Activated T-helper 17 cell treated with anti-CD3 and anti-CD28 coated beads, Interleukin-2, amount 50 U/mL, for 72 hours (primary cell): ENCODE measurements at regions not wholly inside any gene's neighbourhood (a gene's known extent, or its start where the extent isn't known, plus 50 kb on each side); places are given as distances from the start of the nearest gene placed in this dataset.

Experiments used
- ATAC-seq: fragments of 150-1000 bp; cut with Tn5 transposase; replicated peaks from 2 replicates; pipeline ENCODE4 v1.10.0; 2021; ENCODE audit warnings: mild to moderate bottlenecking, moderate library complexity
- H3K27ac Mint-ChIP-seq: one replicate; pipeline ENCODE4 v1.8.0; 2022; ENCODE audit warnings: mixed read lengths
- H3K27me3 Mint-ChIP-seq: one replicate; pipeline ENCODE4 v1.8.0; 2022; ENCODE audit warnings: mixed read lengths
- H3K36me3 Mint-ChIP-seq: one replicate; pipeline ENCODE4 v1.8.0; 2022; ENCODE audit warnings: low read depth, mild to moderate bottlenecking, mixed read lengths
- H3K4me1 Mint-ChIP-seq: one replicate; pipeline ENCODE4 v1.8.0; 2022; ENCODE audit warnings: mixed read lengths
- H3K4me3 Mint-ChIP-seq: one replicate; pipeline ENCODE4 v1.8.0; 2022; ENCODE audit warnings: mild to moderate bottlenecking, mixed read lengths
- H3K9me3 Mint-ChIP-seq: one replicate; pipeline ENCODE4 v1.8.0; 2022; ENCODE audit warnings: mixed read lengths

DNA sequence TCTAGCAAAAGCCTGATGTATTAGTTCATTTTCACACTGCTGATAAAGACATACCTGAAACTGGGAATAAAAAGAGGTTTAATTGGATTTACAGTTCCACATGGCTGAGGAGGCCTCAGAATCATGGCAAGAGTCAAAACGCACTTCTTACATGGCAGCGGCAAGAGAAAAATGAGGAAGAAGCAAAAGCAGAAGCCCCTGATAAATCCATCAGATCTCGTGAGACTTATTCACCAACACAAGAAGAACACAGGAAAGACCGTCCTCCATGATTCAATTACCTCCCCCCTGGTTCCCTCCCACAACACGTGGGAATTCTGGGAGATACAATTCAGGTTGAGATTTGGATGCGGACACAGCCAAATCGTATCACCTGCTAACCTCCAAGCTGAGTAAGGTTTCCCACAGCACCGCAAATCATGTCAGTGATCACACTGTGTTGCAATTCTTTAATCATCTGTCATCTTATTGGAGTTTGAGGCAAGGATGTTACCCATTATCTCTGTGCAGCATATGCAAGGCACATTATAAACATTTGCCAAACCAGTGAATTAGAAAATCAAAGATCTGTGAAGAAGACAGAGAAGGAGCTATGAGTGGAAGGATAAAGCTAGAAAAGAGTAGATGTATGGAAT, 128.5 kb downstream of the ZNF281 start:
- ATAC-seq, result no peak
- H3K36me3 Mint-ChIP-seq, result no peaks in the 10 kb centered on the region
- peaks cover 5% of the 10 kb centered on the region for H3K4me1 Mint-ChIP-seq
- peaks cover 6% of the 10 kb centered on the region for H3K27me3 Mint-ChIP-seq
- no peaks in the 10 kb centered on the region for H3K9me3 Mint-ChIP-seq
- H3K27ac Mint-ChIP-seq, result no peak overlapping the region
- no peak overlapping the region for H3K4me3 Mint-ChIP-seq

DNA sequence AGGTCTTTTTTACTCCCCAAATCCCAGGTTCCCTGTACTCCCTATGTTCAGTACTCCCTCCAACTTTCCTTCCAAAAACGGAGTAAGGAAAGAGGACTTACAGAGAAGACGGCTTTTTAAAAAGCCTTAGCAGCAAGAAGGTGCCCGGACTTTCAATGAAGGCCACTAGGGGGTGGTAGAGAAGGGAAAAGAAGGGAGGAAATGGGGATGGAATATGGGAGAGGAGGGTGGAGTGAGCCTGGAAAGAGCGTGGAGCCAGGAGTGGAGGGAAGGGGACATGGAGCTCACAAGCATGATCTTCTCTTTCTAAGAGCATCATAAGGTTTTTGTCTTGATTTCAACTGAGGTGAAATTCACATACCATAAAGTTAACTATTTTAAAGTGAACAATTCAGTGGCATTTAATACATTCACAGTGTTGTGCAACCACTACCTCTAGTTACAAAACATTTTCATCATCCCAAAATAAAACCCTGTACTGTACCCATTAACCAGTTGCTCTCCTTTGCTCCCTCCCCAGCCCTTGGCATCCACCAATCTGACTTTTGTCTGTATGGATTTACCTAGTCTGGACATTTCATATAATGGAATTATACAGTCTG, 129.9 kb downstream of the ZNF281 start:
- Mint-ChIP-seq H3K9me3 (no peaks in the 10 kb centered on the region), H3K4me3 (no peak overlapping the region), H3K27me3 (peaks cover 9% of the 10 kb centered on the region), H3K4me1 (no peaks in the 10 kb centered on the region), H3K27ac (no peak overlapping the region), H3K36me3 (no peaks in the 10 kb centered on the region)
- no peak for ATAC-seq

DNA sequence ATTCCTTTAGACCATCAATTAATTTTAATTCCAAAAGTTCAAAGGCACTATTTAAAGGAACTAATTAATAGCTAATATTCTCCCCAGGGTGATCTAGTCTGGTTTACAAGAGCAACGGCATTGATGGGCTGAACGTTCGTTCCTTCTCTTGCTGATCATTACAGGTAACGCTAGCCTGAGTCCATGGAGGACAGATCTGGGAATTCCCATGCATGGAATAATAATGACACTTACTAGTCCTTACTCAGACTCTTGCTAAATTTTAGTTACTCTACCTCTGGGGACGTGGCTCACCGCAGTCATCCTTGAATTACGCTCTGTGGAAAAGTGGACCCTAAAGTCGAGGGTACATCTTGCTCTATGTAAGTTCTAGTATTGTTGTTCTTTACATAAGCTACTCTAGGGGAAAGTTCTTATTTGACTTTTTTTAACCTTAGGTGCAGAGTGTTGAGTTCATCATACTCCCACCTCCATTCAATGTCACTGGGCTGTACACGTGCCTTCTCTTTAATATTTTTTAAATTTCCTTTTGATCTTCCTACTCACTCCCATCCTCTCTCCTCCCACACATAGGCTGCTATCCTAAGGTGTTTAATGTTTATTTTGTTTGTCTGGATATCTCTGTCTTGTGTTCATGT, 133.9 kb downstream of the ZNF281 start:
- peaks cover 9% of the 10 kb centered on the region for H3K27me3 Mint-ChIP-seq
- no peaks in the 10 kb centered on the region for H3K4me1 Mint-ChIP-seq
- no peaks in the 10 kb centered on the region for H3K9me3 Mint-ChIP-seq
- H3K36me3 Mint-ChIP-seq, result no peaks in the 10 kb centered on the region
- no peak for ATAC-seq
- H3K27ac Mint-ChIP-seq, result no peak overlapping the region
- H3K4me3 Mint-ChIP-seq, result no peak overlapping the region

DNA sequence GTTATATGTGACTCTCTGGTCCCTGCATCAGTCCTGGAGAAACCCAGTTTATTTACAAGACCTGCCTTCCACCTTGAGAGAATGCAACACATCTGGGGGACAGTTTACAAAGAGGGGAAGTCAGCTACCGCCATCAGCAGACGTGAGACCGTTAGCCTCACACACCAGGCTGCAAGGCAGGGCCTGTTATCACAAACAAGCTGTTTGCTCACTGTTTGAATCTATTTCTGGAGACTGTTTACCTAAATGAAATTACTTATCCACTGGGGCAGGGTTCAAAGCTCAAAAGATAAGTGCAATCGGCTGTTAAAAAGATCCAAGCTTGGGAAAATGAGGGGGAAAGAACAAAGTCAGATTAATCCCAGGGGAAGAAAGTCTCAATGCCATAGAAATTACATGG, 134.4 kb downstream of the ZNF281 start:
- Mint-ChIP-seq H3K4me3 (no peak overlapping the region), H3K27me3 (peaks cover 9% of the 10 kb centered on the region), H3K4me1 (no peaks in the 10 kb centered on the region), H3K9me3 (no peaks in the 10 kb centered on the region), H3K27ac (no peak overlapping the region), H3K36me3 (no peaks in the 10 kb centered on the region)
- no peak for ATAC-seq

- H3K27me3 Mint-ChIP-seq, result peaks cover 3% of the 10 kb centered on the region
- no peaks in the 10 kb centered on the region for H3K4me1 Mint-ChIP-seq
- no peak for ATAC-seq
- no peaks in the 10 kb centered on the region for H3K9me3 Mint-ChIP-seq
- H3K4me3 Mint-ChIP-seq, result no peak overlapping the region
- H3K27ac Mint-ChIP-seq, result no peak overlapping the region
- no peaks in the 10 kb centered on the region for H3K36me3 Mint-ChIP-seq
Measured at GRCh38 chr1:200274116-200274515, 135.7 kb downstream of the ZNF281 start.

DNA sequence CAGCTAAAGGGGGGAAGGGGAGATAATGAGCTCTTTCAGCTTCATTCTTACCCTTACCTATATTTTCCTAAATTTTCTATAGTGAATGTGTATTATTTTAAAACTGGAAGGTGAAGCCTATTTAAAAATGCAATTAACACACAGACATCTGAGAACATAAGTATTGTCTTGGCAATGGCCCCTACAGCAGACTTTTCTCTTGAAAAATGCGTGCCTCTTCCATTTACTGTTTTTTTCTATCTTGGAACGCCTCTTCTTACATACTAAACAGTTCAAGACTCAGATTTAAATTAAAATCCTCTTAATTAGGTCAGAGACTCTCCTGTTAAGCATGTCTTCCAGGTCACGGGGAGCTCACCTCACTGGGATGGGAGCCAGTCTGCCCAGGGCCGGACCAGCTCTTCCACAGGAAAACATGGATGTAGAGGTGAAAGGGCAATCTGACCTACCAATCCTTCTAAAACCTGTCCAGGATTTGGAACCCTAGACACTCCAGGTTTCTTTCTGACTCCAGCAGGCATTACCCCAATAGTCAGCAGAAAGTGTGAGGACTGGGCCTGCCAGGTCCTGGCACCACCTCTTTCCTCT, 137.3 kb downstream of the ZNF281 start:
- no peak overlapping the region for H3K4me3 Mint-ChIP-seq
- no peak overlapping the region for H3K27ac Mint-ChIP-seq
- no peaks in the 10 kb centered on the region for H3K4me1 Mint-ChIP-seq
- H3K36me3 Mint-ChIP-seq, result no peaks in the 10 kb centered on the region
- ATAC-seq, result no peak
- peaks cover 3% of the 10 kb centered on the region for H3K27me3 Mint-ChIP-seq
- H3K9me3 Mint-ChIP-seq, result no peaks in the 10 kb centered on the region

DNA sequence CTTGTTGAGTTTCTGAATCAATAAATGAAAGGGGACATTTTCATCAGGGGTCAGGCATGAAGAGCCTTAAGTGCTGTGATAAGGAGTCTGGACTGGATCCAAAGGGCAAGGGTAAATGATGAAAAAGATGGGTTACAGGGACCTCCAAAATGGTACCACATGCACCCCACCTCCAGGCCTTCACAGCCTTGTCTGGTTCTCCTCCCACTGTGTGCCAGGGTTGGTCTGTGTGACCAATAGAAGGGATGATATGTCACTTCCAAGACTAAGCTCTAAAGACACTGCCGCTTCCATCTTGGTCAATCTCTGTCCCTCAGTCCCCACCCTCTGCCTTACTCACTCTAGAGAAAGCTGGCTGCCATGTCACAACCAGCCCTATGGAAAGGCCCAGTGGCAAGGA, 140.6 kb downstream of the ZNF281 start:
- no peaks in the 10 kb centered on the region for H3K27me3 Mint-ChIP-seq
- no peaks in the 10 kb centered on the region for H3K36me3 Mint-ChIP-seq
- H3K4me1 Mint-ChIP-seq, result no peaks in the 10 kb centered on the region
- H3K4me3 Mint-ChIP-seq, result no peak overlapping the region
- no peak for ATAC-seq
- H3K27ac Mint-ChIP-seq, result no peak overlapping the region
- no peaks in the 10 kb centered on the region for H3K9me3 Mint-ChIP-seq

- Mint-ChIP-seq H3K4me1 (no peaks in the 10 kb centered on the region), H3K4me3 (no peak overlapping the region), H3K36me3 (no peaks in the 10 kb centered on the region), H3K27me3 (peaks cover 6% of the 10 kb centered on the region), H3K9me3 (no peaks in the 10 kb centered on the region), H3K27ac (no peak overlapping the region)
- ATAC-seq, result no peak
Measured at GRCh38 chr1:200267937-200268336, 141.9 kb downstream of the ZNF281 start.

DNA sequence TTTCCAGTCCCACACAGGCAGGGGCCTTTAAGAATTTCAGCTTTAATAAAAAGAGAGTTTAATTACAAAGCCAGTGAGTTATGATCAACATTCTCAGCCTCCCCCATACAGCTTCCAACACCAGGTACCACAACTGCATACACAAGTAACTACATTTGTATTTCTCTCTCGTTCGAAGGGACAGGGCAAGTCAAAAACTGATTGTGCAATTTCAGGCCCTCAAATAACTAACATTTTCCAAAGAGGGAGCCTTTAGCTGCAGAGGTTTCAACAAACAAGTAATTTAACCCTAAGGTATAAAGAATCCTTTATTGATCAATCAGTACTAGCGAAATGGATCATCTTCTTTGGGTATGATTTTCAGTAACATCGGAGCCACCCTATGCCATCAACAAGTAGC, 142.4 kb downstream of the ZNF281 start:
- H3K27ac Mint-ChIP-seq, result no peak overlapping the region
- no peaks in the 10 kb centered on the region for H3K36me3 Mint-ChIP-seq
- no peak for ATAC-seq
- no peak overlapping the region for H3K4me3 Mint-ChIP-seq
- H3K9me3 Mint-ChIP-seq, result no peaks in the 10 kb centered on the region
- H3K27me3 Mint-ChIP-seq, result peaks cover 6% of the 10 kb centered on the region
- H3K4me1 Mint-ChIP-seq, result no peaks in the 10 kb centered on the region

DNA sequence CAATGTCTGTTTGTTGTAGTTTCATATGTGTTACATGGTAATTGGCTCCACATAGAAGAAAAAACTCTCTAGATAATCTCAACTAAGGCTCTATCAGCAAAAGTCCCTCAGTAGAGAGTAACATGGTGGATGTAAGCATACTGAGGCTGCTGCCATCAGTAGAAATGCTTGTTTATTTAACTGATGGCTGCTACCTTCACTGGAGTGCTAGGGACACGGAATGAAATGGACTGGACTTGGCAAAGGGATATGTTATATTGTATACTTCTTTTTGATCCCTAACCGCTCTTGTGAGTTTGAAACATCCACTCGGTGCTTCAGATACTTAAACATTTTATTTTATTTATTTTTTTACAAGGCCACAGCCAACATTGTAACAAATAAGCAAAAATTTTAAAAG, 143.0 kb downstream of the ZNF281 start:
- no peak overlapping the region for H3K4me3 Mint-ChIP-seq
- H3K9me3 Mint-ChIP-seq, result no peaks in the 10 kb centered on the region

DNA sequence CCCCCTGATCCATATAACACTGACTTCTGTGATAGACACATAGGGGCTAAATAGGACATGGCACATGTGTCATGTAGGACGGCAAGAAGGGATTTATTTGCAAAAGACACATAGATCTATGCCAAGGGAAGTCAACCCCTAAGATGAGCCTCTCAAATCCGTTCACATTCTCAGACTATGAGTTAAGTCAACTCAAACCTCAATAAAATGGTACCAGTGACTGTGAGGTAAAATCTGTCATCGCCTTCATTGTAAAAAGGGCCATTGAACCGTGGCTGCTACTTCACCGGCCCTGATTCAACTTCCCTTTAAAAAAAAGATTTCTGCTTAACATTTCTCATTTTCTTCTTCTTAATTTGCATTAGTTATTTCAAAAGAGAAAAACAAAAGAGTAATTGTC, 144.0 kb downstream of the ZNF281 start:
- Mint-ChIP-seq H3K36me3 (no peaks in the 10 kb centered on the region), H3K9me3 (no peaks in the 10 kb centered on the region), H3K27me3 (peaks cover 9% of the 10 kb centered on the region), H3K4me3 (no peak overlapping the region), H3K4me1 (no peaks in the 10 kb centered on the region), H3K27ac (no peak overlapping the region)
- no peak for ATAC-seq

More for the DNA sequence above, 143.0 kb downstream of the ZNF281 start:
- Mint-ChIP-seq H3K4me1 (no peaks in the 10 kb centered on the region), H3K36me3 (no peaks in the 10 kb centered on the region), H3K27ac (no peak overlapping the region), H3K27me3 (peaks cover 6% of the 10 kb centered on the region)
- no peak for ATAC-seq

GRCh38 chr1:200265104-200265503, 144.7 kb downstream of the ZNF281 start:
- Mint-ChIP-seq H3K9me3 (no peaks in the 10 kb centered on the region), H3K4me3 (no peak overlapping the region), H3K27ac (no peak overlapping the region), H3K36me3 (no peaks in the 10 kb centered on the region), H3K4me1 (no peaks in the 10 kb centered on the region), H3K27me3 (peaks cover 11% of the 10 kb centered on the region)
- no peak for ATAC-seq

DNA sequence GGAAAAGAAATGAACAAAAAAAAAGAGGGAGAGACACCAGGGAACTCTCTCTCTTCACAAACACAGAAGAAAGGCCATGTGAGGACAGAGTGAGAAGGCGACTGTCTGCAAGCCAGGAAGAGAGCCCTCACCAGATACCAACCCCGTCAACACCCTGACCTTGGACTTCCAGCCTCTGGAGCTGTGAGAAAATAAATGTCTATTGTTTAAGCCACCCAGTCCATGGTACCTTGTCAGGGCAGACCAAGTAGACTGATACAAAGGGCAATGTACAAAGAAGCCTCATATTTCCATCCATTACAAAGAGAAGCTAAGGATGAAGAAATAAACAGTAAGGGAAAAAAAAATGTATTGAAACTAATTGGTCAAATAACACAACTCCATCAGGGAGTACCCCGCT, 146.6 kb downstream of the ZNF281 start:
- H3K4me3 Mint-ChIP-seq, result no peak overlapping the region
- ATAC-seq, result no peak
- H3K27me3 Mint-ChIP-seq, result peaks cover 11% of the 10 kb centered on the region
- H3K4me1 Mint-ChIP-seq, result no peaks in the 10 kb centered on the region
- no peak overlapping the region for H3K27ac Mint-ChIP-seq
- no peaks in the 10 kb centered on the region for H3K36me3 Mint-ChIP-seq
- no peaks in the 10 kb centered on the region for H3K9me3 Mint-ChIP-seq

DNA sequence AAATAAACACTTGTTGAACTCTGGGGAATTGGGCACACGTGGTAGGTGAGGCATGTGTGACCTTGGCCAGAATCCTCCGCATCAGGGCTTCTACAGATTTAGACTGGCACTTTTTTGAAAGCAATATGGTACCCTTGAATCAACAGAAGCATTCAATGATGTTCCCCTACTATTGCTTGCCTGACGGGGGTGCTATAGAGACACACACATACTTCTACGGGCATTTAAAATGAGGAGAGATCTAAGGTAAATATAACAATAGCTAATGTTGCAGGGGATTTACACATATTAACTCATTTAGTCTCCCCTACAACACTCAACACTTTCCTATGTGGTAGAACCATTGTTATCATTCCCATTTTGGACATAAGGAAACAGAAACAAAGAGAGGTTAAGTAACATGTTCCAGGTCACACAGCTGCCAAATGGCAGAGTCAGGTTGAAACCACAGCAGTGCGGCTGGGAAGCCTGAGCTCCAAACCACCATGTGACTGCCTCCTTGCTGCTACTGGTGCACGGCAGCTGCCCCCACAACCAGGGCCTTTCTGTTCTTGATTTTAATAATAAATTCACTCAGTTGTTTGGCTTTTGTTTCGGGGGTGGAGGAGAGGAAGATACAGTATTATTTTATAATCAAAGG, 147.4 kb downstream of the ZNF281 start:
- H3K4me1 Mint-ChIP-seq, result no peaks in the 10 kb centered on the region
- no peaks in the 10 kb centered on the region for H3K36me3 Mint-ChIP-seq
- no peak overlapping the region for H3K4me3 Mint-ChIP-seq
- H3K27ac Mint-ChIP-seq, result no peak overlapping the region
- peak; percentile 82 for ATAC-seq
- no peaks in the 10 kb centered on the region for H3K9me3 Mint-ChIP-seq
- H3K27me3 Mint-ChIP-seq, result peaks cover 11% of the 10 kb centered on the region
